OCI-LY1 (cell line): ENCODE measurements at regions not wholly inside any gene's neighbourhood (a gene's known extent, or its start where the extent isn't known, plus 50 kb on each side); places are given as distances from the start of the nearest gene placed in this dataset.

Experiments
- H2AFZ ChIP-seq: fragments of 200-600 bp; sonication (generic), shearing (Covaris generic); 2 replicates; pipeline ENCODE4 v1.6.0; 2014; ENCODE audit warnings: antibody characterized with exemption, mild to moderate bottlenecking, low read length
- H3F3A ChIP-seq: fragments of 200-600 bp; sonication (generic), shearing (Covaris generic); 2 replicates; pipeline ENCODE4 v1.6.0; 2014; ENCODE audit warnings: mild to moderate bottlenecking, antibody characterized with exemption, low read length, moderate library complexity; ENCODE audit not compliant: insufficient read depth
- H3K27ac ChIP-seq: fragments of 200-600 bp; sonication (generic); 2 replicates; pipeline ENCODE4 v1.5.1; 2014; ENCODE audit warnings: low read length, mixed run types, mild to moderate bottlenecking, low read depth; ENCODE audit not compliant: poor library complexity, severe bottlenecking
- H3K27me3 ChIP-seq: fragments of 200-600 bp; sonication (generic); 2 replicates; pipeline ENCODE4 v1.6.0; 2014; ENCODE audit warnings: antibody characterized with exemption, mild to moderate bottlenecking, low read length, moderate library complexity; ENCODE audit not compliant: insufficient read depth
- H3K36me3 ChIP-seq: fragments of 200-600 bp; sonication (generic); 2 replicates; pipeline ENCODE4 v1.6.1; 2014; ENCODE audit warnings: mild to moderate bottlenecking, antibody characterized with exemption, low read length, moderate library complexity, mixed read lengths; ENCODE audit not compliant: insufficient read depth
- H3K4me1 ChIP-seq: fragments of 200-600 bp; sonication (generic); 2 replicates; pipeline ENCODE4 v1.5.1; 2014; ENCODE audit warnings: mild to moderate bottlenecking, low read length, moderate library complexity; ENCODE audit not compliant: insufficient read depth, severe bottlenecking
- H3K4me2 ChIP-seq: fragments of 200-600 bp; sonication (generic), shearing (Covaris generic); 2 replicates; pipeline ENCODE4 v1.6.1; 2014; ENCODE audit warnings: low read length
- H3K4me3 ChIP-seq: fragments of 200-600 bp; sonication (generic); 2 replicates; pipeline ENCODE4 v1.5.1; 2014; ENCODE audit warnings: low read length, low read depth, mild to moderate bottlenecking, mixed read lengths; ENCODE audit not compliant: poor library complexity, severe bottlenecking
- H3K79me2 ChIP-seq: fragments of 200-600 bp; shearing (Covaris generic); 2 replicates; pipeline ENCODE4 v1.6.1; 2016; ENCODE audit warnings: mixed run types, low read length, mixed read lengths; ENCODE audit not compliant: insufficient read depth
- H3K9ac ChIP-seq: fragments of 200-600 bp; sonication (generic), shearing (Covaris generic); 2 replicates; pipeline ENCODE4 v1.6.1; 2014; ENCODE audit warnings: mild to moderate bottlenecking, low read length, mixed read lengths
- H3K9me2 ChIP-seq: fragments of 200-600 bp; sonication (generic), shearing (Covaris generic); 2 replicates; pipeline ENCODE4 v1.6.1; 2014; ENCODE audit warnings: low read depth, mild to moderate bottlenecking, low read length, mixed read lengths
- H3K9me3 ChIP-seq: fragments of 200-600 bp; shearing (Covaris generic); 2 replicates; pipeline ENCODE4 v1.6.1; 2014; ENCODE audit warnings: low read length, mixed read lengths
- H4K20me1 ChIP-seq: fragments of 200-600 bp; sonication (generic), shearing (Covaris generic); 2 replicates; pipeline ENCODE4 v1.6.0; 2016; ENCODE audit warnings: mild to moderate bottlenecking, low read length; ENCODE audit not compliant: insufficient read depth
- EZH2 ChIP-seq: fragments of 200-600 bp; sonication (generic), shearing (Covaris generic); IDR thresholded peaks from 2 replicates; pipeline ENCODE4 v1.8.0; 2017; ENCODE audit warnings: borderline replicate concordance, mixed run types, mild to moderate bottlenecking, antibody characterized with exemption, low read length, moderate library complexity, mixed read lengths
- TF ChIP-seq, protein P1 (sequence below): fragments of 200-600 bp; sonication (generic), shearing (Covaris generic); IDR thresholded peaks from 2 replicates; pipeline ENCODE4 v1.5.1; 2017; ENCODE audit warnings: mild to moderate bottlenecking, antibody characterized with exemption, low read length, moderate library complexity, mixed read lengths

DNA sequence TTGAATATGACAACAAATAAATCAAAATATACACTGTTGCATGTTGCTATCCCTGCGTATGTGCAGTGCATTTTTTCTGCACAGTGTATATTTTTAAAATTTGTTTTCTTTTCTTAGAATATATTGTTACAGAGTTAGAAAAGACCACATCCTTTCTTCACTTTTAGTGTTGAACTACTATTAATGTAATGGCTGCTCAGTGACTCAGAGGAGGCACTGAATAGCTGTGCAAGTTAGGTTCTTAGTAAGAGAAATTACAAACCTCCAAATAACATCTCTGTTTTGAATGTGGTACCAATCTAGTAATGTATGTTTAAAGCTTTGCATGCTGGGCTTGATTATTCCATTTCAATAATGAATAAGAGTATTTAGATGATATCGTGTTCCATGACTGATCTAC, 208.9 kb upstream of the PRR16 start:
- Histone ChIP-seq H3K27ac (no peak overlapping the region), H3K9me2 (no peaks in the 10 kb centered on the region), H3K9ac (no peak overlapping the region), H3K4me3 (no peak overlapping the region), H2AFZ (no peak overlapping the region), H4K20me1 (no peaks in the 10 kb centered on the region), H3K36me3 (no peaks in the 10 kb centered on the region), H3K4me2 (no peak overlapping the region), H3F3A (no peaks in the 10 kb centered on the region), H3K4me1 (no peaks in the 10 kb centered on the region), H3K27me3 (no peaks in the 10 kb centered on the region), H3K79me2 (no peaks in the 10 kb centered on the region), H3K9me3 (no peaks in the 10 kb centered on the region)
- TF ChIP-seq, protein P1, sequence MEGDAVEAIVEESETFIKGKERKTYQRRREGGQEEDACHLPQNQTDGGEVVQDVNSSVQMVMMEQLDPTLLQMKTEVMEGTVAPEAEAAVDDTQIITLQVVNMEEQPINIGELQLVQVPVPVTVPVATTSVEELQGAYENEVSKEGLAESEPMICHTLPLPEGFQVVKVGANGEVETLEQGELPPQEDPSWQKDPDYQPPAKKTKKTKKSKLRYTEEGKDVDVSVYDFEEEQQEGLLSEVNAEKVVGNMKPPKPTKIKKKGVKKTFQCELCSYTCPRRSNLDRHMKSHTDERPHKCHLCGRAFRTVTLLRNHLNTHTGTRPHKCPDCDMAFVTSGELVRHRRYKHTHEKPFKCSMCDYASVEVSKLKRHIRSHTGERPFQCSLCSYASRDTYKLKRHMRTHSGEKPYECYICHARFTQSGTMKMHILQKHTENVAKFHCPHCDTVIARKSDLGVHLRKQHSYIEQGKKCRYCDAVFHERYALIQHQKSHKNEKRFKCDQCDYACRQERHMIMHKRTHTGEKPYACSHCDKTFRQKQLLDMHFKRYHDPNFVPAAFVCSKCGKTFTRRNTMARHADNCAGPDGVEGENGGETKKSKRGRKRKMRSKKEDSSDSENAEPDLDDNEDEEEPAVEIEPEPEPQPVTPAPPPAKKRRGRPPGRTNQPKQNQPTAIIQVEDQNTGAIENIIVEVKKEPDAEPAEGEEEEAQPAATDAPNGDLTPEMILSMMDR, result no peak
- no peak for TF ChIP-seq EZH2

DNA sequence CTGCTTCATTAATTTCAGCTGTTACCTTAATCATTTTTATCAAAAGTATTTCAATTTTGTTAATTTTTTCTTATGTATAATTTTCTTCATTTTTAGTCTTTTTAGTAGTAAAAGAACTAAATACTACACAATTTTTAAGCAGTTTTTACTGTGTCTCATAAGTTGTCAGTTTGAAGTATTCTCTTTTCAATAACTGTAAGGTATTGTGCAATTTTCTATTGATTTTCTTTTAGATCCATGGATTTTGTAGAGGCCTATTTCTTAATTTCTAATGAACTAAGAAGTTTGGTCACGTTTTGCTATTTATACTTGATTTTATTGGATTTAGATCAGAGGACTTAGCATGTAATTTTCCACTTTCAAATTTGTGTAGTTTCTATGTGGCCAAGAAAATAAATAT, 207.7 kb upstream of the PRR16 start:
- Histone ChIP-seq H3K79me2 (no peaks in the 10 kb centered on the region), H3K27ac (no peak overlapping the region), H3K9ac (no peak overlapping the region), H3K4me3 (no peak overlapping the region), H3K27me3 (no peaks in the 10 kb centered on the region), H3K36me3 (no peaks in the 10 kb centered on the region), H3F3A (no peaks in the 10 kb centered on the region), H4K20me1 (no peaks in the 10 kb centered on the region), H3K4me1 (no peaks in the 10 kb centered on the region), H3K9me3 (no peaks in the 10 kb centered on the region), H3K9me2 (no peaks in the 10 kb centered on the region), H2AFZ (no peak overlapping the region), H3K4me2 (no peak overlapping the region)
- TF ChIP-seq, protein P1, result no peak
- TF ChIP-seq EZH2, result no peak

DNA sequence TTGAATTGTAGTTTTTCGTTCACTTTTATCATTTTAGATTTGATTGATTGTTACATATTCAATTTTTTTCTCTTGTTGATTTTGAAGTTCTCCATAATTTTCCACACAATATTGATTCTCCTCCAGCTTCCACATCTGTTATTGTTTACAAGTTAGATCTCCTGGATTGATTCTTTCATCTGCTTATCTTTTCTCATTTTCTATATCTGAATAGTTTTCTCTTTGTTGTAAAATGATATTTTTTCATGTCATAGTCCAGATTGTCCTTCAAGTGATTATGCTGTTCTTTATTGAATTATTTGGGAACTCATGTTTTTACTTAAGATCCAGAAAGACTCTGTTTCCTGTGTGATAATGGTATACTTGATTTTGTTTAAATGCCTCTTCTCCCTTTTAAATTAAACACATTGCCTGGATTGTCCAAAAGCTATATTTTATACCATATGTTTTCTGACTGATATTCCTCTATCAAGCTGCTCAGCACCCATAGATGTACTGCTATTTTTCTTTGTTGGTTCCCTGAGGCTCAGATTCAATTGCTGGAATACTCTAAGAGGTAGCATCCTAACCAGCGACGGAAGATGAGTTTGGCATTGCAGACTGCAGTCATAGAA, 206.6 kb upstream of the PRR16 start:
- H3K9me2 ChIP-seq, result no peaks in the 10 kb centered on the region
- no peak overlapping the region for H2AFZ ChIP-seq
- no peaks in the 10 kb centered on the region for H3K4me1 ChIP-seq
- no peak overlapping the region for H3K9ac ChIP-seq
- H3K27ac ChIP-seq, result no peak overlapping the region
- H3K79me2 ChIP-seq, result no peaks in the 10 kb centered on the region
- H3K36me3 ChIP-seq, result no peaks in the 10 kb centered on the region
- no peak overlapping the region for H3K4me3 ChIP-seq
- no peak for TF ChIP-seq EZH2
- TF ChIP-seq, protein P1, result no peak
- H3K27me3 ChIP-seq, result no peaks in the 10 kb centered on the region
- H3K9me3 ChIP-seq, result no peaks in the 10 kb centered on the region
- H4K20me1 ChIP-seq, result no peaks in the 10 kb centered on the region
- no peak overlapping the region for H3K4me2 ChIP-seq
- H3F3A ChIP-seq, result no peaks in the 10 kb centered on the region
